HCT116 (cell line): ENCODE measurements at regions not wholly inside any gene's neighbourhood (a gene's known extent, or its start where the extent isn't known, plus 50 kb on each side); places are given as distances from the start of the nearest gene placed in this dataset.

Experiments used
- CEBPB ChIP-seq: IDR thresholded peaks from 2 replicates; pipeline ENCODE4 v1.6.1; 2012; ENCODE audit warnings: low read depth
- POLR2A ChIP-seq: IDR thresholded peaks from 2 replicates; pipeline ENCODE4 v1.7.0; 2011; ENCODE audit warnings: borderline replicate concordance; ENCODE audit not compliant: insufficient read depth, insufficient read length; ENCODE audit errors: extremely low read depth
- POLR2AphosphoS5 ChIP-seq: IDR thresholded peaks from 2 replicates; pipeline ENCODE4 v1.6.1; 2011; ENCODE audit warnings: mild to moderate bottlenecking, low read depth, low read length, moderate library complexity
- TF ChIP-seq, protein P1 (sequence below): IDR thresholded peaks from 2 replicates; pipeline ENCODE4 v1.6.1; 2012; ENCODE audit warnings: low read depth

DNA sequence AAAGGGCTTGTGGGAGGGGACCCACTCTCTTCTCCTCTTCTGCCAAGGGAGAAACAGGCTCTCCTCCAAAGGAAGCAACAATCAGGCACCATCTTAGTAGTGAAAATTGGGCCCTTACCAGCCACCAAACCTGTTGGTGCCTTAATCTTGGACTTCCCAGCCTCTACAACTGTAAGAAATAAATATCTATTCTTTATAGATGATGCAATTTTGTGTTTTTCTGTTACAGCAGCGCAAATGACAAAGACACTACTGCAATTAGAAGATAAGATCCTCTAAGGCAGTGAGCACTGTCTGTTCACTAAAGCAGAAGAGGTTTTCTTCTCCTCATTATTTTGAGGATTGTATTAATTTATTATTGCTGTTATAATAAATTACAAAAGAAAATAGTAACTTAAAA is 691.4 kb upstream of the CCDC179 start:
- TF ChIP-seq, protein P1, sequence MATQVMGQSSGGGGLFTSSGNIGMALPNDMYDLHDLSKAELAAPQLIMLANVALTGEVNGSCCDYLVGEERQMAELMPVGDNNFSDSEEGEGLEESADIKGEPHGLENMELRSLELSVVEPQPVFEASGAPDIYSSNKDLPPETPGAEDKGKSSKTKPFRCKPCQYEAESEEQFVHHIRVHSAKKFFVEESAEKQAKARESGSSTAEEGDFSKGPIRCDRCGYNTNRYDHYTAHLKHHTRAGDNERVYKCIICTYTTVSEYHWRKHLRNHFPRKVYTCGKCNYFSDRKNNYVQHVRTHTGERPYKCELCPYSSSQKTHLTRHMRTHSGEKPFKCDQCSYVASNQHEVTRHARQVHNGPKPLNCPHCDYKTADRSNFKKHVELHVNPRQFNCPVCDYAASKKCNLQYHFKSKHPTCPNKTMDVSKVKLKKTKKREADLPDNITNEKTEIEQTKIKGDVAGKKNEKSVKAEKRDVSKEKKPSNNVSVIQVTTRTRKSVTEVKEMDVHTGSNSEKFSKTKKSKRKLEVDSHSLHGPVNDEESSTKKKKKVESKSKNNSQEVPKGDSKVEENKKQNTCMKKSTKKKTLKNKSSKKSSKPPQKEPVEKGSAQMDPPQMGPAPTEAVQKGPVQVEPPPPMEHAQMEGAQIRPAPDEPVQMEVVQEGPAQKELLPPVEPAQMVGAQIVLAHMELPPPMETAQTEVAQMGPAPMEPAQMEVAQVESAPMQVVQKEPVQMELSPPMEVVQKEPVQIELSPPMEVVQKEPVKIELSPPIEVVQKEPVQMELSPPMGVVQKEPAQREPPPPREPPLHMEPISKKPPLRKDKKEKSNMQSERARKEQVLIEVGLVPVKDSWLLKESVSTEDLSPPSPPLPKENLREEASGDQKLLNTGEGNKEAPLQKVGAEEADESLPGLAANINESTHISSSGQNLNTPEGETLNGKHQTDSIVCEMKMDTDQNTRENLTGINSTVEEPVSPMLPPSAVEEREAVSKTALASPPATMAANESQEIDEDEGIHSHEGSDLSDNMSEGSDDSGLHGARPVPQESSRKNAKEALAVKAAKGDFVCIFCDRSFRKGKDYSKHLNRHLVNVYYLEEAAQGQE = no peak
- TF ChIP-seq CEBPB = no peak
- no peak for TF ChIP-seq POLR2AphosphoS5
- no peak for TF ChIP-seq POLR2A
